Myocyte (in vitro differentiated cells): ENCODE measurements at regions not wholly inside any gene's neighbourhood (a gene's known extent, or its start where the extent isn't known, plus 50 kb on each side); places are given as distances from the start of the nearest gene placed in this dataset.
"Not testable (repeated sequence)": the region's sequence is repeated elsewhere in the genome, so short reads cannot be mapped to it uniquely, and the experiment has no call there.

ENCODE experiments used
- DNase-seq: peaks from one replicate; pipeline ENCODE4 v3.0.0-alpha.2; 2012; ENCODE audit warnings: low read depth

DNA sequence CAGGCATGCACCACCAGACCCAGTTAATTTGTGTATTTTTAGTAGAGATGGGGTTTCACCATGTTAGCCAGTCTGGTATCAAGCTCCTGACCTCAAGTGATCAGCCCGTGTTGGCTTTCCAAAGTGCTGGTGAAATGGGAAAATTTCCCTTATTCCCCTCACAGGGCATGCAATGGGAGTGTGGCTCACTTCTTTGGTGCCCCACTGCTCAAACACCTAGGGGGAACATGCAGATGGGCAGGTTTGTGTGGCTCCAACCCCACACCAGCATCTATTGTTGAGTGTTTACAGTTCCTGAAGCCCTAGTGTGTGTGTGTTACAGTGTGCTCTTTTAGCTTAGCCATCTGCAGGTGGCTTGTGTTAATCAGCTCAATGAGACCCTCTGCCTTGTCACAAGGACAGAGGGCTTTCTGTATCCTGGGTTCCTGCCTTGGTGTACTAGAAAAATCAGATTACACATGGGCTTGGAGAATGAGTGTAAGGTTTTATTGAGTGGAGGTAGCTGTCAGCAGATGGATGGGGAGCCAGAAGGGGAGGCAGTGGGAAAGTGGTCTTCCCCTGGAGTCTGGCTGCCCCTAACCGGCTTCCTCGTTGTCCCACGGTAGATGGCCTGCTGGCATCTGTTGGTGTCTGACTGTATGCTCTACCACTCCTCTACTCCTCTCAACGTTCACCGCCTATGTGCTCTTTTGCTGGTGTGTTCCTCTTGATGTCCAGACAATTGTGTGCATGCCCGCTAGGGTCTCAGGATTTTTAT lies 248.1 kb upstream of the CBLB start:
- no peak for DNase-seq

DNA sequence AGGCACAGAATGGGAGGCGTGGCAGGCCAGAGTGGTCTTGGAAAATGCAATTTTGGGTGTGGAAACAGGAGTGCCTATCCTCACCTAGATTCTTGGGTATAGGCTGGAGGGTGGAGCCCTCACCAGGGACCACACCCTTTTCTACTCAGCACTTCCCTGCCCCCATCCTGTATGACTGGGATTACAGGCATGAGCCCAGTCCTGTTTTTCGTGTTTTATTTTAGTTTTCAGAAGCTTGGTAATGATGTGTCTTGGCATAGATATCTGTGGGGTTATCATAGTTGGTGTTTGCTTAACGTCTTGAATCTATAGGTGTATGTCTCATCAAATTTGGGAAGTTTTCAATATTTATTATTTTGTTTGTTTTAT lies 248.7 kb upstream of the CBLB start:
- no peak for DNase-seq

DNA sequence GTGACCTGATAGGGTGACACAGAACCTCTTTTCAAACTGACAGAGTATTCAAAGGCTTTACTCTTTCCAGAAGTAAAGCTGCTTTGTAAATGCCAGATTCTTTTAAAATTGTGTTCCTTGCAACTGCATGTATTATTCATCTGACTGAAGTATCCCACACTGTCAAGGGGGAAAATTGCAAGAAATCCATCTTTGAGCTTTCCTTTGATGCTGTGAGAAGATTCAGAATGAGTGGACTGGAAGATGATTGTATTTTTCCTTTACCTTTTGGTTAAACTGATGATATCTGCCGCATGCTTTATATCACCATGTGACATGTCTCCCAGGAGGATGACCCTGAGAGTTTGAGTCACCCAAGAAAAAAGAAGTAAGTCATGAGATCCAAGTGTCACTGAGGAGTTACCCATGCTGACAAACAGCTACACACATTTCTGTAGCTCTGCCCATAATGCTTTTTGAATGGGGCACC lies 250.8 kb upstream of the CBLB start:
- no peak for DNase-seq

DNA sequence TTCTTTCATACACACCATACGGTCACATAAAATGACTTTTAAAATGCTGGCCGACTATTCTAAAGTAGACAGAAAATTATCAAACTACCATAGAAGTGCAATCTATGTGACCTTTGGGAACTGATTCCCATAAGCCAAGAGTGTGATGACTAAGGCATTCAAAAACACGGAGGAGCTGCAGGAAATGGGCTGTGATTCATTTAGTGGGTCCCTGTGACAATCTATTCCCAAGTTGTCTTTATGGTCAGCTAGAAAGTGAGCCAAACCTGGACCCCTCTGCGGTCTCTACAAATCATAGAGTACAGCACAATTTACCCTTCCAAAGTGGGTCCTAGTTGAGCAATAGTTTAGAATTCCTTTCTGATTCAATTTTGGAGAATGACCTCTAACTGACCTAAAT lies 251.5 kb upstream of the CBLB start:
- no peak for DNase-seq

DNA sequence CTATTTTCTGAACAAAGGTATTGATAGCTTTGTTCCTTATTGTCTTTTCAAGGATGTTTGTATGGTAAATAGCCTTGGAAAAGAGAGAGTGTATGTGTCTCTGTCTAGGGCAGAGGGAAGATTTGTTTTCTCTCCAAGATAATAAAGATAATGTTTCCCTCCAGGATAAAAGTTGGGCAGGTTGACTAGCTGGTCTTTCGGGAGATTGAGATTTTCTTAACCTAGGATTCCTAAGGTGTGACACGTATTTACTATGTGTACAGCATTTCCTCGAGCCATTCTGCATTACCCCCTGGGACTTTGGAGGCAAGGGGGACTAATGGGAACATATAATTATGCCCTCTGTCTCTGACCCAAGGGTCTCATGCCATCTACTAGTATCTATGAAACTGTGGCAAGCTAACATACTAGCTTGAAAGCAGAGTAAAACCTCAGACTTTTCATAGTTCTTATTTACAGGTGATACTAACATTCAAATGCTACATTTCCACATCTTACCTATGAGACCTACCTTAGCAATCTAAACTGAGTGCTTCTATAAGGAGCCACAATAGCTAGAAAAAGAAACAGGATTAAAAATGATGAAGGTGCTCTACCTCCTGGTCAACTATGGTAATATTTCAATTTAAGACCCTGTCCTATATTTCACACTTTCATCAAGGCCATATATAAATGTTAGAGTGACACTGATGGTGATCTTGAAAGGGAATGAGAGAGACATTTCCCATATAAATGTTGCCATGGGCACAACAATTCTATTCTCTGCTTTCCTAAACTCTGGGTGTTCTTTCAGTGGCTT lies 252.9 kb upstream of the CBLB start:
- DNase-seq: no peak

DNA sequence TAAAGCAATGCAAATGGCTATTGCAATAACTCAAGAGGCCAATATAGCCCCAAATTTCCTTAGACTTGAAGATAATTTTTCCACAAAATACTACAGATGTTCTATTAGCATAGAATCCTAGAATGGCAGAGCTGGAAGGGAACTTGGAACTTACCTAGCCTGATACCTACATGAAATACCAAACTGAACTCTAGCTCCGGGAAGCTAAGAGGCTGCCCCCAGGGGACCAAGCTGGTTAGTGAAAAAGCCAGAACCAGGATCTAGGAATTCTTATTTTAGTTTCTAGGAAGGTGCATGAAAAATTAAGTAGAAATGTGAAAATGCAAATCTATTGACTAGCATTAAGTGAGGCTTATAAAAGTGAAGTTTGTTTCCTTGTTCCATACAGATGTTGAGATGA lies 256.0 kb upstream of the CBLB start:
- no peak for DNase-seq

DNA sequence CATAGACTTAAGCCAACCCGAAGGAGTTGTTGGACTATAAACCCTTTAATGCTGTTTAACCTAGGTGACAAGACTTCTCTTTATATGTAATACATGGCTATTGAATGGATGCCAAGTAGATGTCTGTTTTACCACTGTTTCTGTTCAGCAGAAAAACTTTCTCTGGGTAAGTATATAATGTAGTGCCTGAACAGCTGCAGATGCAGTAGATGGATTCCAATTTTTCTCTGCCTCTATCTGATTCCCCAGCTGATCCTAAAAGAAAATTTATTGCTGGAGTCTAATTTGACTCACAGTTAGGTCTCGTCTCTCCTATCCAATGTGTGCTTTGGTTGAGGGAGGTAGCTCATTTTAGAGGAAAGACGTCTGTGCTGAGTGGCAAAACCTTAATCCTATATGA lies 256.5 kb upstream of the CBLB start:
- no peak for DNase-seq

DNA sequence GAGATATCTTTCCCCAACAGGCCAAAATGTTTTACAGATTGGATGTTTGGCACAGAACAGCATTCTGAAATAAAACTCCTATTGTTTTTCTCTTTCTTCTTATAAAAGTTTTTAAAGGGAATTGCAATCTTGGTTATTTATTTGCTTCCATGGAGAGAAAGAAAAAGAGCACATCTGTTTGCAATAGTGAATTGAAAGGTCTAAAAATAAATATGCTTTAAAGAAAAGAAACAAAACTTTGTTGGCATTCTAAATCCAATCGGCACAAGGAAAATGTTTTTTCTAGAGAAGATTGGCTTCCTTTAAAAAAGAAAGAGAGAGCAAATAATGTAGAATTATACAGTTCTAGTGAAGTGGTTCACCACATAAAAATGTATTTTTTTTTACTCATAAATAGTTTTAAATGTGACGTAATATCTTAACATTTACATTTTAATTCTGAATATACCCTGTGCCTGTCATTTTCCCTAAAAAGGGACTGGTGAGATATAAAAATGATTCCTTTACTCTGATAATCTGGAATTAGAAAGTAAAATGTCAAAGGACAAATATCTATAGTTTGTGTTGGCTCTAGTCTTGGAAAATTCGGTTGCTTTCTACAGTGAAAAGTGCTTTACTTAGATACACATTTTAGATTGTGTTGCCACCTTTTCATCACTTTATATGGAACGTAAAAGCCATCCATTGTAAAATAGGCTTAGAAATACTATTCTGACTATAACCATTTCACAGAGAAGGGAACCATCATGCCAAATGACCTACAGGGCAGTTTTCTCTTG lies 257.4 kb upstream of the CBLB start:
- no peak for DNase-seq

DNA sequence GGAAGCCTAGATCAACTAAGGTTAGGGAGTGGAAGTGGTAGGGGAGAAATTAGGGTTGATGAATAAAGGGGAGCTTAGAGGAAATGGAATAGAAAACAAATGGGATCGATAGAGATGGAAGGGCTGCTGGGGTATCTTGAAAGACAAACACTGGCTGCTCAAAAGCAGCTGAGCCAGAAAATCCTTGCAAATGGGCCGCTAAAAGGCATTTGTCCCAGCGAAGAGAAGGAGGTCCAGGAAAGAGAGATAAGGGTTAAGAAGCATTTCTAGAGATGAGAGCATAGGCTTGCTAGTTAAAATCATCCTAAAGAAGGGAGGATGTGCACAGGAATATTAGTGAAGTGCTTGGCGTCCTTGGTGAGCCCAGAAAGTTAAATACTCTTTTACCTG lies 258.0 kb upstream of the CBLB start:
- DNase-seq: no peak

DNA sequence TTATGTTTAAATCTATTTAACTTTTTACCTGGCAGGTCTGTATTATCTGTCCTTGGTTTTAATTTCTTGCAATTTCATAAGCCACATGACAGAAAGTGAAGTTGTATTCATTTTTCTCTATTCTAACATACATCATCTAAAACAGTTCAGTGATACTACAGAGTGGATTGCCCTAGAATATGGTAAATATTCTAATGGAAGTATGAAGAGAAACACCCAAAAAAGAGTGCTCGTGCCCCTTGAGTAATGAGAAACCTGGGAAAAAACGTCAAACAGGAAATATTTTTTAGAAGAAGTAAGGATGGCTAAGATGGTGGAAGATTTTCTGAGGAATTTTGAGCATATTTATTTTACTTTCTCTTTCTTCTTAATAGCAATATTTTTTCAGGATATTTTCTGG lies 261.1 kb upstream of the CBLB start:
- DNase-seq: no peak

DNA sequence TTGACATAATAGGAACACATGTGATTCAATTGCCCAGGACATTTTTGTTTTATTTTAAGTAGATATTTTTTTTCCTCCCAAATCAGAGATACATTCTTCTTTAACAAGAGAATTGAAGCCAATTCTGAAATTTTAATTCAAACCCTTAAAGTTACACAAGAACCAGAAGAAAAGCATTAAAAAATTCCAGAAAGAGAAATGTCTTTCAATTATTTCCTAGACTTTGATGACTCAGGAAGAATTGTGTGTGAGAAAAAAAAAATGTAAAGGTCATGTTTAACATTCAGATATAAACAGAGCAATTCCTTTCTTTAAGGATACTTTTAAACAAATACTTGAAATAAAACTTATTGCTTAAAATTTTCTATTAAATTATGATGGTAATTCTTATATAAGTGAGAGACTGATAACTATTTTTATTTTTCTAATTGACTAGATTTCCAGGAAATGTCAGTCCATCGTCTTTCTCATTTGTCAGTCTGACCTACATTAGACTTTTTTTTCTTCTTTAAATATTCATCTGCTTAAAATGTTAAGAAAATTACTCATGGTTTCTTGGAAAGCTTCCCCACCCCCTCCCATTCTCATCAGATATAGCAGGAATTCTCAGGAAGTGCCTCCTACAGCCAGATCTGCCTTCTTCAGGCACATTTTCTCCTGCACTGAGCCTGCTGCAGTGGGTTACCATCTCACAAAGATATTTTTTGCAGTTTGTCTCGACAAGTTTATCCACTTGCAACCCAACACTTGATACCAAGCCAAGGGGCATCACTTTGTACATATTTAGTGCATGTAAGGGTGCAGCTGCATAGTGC lies 261.8 kb upstream of the CBLB start:
- DNase-seq: no peak

DNA sequence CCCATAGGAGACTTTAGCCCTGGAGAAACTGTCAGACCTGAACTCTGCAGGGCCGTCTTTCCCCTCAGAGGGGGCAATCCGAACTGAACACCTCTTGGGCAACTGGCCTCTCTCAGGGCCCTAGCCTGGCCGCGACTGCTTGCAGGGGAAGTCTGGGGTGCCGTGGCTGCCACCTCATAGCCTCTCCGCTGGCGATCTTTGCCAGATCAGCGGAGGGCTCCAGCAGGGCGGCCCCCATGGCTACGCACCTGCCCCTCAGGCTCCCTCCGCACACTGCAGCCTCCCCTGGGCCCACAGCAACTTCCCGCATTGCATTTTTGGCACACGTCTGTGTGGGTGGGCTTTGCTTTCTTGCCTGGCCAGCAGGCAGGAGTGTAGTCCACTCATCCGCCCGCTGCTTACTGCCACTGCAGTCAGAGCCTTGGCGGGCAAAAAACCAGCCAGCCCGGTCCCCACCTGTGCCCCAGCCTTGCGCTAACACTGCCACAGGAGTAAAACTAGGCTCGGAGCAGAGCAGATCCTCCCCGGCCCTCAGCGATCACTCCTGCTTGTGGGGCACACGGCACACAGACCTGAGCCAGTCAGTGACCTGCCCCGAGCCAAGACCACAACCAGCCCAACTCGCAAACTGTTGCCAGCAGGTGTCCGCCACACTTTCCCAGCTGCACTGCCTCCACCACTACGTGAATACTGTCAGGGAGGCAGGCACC lies 266.8 kb upstream of the CBLB start:
- DNase-seq: no peak

DNA sequence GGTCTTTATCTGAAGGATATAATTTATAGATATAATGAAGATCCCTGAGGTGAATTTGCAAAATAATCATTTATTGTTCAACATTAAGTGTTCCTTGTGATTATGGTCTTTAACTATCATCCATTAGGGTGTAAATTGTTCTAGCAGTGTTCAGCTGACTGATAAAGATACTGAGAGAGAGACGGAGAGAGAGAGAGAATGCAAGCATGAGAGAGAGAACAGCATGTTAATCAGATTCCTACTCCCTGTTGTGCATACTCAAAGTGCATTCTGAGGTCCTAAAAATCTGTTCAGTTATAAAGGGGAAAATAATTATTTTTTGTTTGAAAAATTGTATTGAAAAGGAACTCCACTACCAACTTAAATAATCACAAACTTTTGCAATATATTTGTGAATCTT lies 271.0 kb upstream of the CBLB start:
- no peak for DNase-seq

DNA sequence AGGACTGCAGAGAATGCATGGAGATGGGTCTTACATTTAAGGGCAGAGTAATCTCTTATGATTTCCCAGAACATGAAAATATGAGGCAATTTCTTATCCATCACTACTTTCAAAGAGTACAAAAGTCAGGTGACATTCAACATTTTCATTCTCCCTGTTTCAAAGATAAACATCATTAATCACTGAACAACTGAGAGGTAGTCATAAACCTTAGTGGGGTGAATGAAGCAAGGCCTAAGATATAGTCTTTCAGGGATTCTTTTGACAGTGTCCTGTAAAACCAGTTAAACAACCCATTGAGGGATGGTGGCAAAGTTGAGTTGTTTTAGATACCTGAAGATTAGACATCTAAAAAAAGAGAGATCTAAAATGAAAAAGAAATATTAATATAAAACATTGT lies 271.6 kb upstream of the CBLB start:
- no peak for DNase-seq

DNA sequence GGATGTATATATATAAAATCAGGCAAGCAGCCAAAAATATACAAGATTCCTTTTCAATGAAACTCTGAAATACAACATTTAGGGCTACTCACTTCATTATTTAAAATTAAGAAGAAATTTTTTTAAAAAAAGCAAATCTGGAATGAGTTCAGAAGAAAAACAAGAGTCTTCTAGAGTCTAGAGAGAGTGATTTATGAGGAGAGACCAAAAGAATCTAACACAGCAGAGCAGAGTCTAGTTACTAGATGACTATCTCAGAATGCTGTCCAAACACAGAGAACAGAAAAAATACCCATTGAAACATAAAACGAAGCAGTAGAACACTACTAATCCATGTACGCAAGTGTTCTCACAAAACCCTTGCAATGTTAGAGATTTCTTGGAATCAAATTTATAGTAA lies 275.2 kb upstream of the CBLB start:
- no peak for DNase-seq

DNA sequence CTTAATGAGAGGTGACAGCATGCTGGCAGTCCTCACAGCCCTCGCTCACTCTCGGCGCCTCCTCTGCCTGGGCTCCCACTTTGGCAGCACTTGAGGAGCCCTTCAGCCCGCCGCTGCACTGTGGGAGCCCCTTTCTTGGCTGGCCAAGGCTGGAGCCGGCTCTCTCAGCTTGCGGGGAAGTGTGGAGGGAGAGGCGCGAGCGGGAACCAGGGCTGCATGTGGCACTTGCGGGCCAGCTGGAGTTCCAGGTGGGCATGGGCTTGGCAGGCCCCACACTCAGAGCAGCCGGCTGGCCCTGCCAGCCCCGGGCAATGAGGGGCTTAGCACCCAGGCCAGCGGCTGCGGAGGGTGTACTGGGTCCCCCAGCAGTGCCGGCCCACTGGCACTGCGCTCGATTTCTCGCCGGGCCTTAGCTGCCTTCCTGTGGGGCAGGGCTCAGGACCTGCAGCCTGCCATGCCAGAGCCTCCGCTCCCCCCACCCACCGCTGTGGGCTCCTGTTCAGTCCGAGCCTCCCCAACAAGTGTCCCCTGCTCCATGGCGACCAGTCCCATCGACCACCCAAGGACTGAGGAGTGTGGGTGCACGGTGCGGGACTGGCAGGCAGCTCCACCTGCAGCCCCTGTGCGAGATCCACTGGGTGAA lies 279.7 kb upstream of the CBLB start:
- not testable (repeated sequence) for DNase-seq

DNA sequence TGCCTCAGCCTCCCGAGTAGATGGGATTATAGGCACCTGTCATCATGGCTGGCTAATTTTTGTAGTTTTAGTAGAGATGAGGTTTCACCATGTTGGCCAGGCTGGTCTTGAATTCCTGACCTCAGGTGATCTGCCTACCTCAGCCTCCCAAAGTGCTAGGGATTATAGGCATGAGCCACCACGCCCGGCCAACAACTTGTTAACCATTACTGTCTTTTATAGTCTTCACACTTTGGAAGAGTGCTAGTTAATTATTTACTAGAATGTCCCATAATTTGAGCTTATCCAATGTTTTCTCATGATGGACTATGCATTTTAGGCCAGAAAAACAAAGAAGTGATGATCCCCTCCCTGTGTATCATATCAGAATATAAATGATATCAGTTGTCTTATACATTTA lies 288.6 kb upstream of the CBLB start:
- DNase-seq: no peak

DNA sequence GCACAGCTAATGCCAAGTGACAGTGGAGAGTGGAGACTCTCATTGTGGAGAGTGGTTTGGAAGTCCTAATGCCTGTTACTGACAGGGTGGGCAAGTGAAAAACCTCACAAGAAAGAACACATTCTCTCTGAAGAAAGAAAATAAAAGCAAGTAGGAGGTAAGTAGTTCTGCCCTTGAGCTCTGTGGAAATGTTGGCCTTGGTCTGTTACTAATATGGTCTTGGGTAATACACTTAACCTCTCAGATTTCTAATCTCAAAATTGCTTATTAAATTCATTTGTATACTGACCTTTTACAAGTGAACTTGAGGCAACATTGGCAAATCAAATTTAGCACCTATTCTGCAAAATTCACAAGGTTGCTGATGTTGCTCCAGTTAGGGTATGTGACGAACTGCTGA lies 291.6 kb upstream of the CBLB start:
- no peak for DNase-seq

DNA sequence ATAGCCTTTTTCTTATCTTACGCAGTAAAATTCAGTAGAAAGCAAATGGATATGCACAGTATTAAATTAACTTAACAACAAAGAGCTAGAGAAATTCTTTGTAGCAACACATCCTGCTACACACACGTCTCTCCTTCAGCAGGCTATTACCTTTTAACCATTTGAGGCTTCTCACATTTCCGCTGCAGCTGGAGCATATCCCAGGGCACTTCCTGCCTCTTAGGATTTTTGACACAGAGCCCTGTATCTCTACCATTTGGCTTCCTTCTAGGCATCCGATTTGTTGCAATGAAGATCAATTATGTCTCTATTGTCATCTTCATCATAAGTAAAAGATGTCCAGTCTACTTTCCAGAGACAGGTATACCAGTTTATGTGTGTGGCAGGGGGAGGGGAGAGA lies 292.4 kb upstream of the CBLB start:
- DNase-seq: no peak

DNA sequence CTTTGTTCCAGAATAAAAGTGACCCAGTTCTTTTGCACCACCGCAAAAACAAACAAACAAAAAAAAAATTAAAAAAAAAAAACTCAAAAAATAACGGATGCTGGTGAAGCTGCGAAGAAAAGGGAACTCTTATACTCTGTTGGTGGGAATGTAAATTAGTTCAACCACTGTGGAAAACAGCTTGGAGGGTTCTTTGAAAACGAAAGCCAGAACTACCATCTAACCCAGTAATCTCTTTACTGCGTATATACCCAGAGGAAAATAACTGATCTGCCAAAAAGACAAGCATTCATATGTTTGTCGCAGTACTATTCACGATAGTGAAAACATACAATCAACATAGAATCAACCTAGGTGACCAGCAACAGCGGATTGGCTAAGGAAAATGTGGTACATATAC lies 298.9 kb upstream of the CBLB start:
- no peak for DNase-seq
